ENCODE measurements at regions not wholly inside any gene's neighbourhood (a gene's known extent, or its start where the extent isn't known, plus 50 kb on each side); places are given as distances from the start of the nearest gene placed in this dataset.

DNA sequence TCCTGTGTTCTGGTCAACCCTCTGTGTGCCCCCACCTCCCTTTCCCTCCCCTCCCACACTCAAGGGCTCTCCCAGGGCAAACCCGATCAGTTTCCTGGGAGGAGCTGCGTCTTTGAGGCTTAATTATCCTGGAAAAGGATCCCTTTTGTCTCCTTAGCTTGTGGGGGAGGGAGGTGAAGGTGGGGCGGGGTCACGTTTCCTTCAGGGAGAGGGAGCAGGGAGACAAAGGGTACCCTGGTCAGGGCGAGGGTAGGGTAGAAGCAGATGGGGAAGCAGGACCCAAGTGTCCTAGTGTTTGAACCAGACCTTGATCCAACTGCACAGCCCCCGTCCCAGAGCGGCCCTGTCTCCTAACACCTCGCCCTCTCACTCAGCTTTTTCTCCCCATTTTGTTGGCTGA is 90.1 kb downstream of the HIF1AN start:
- Mint-ChIP-seq H3K4me1 (ENCODE audit: insufficient read depth, unreplicated experiment) (no peaks in the 10 kb centered on the region), H3K27ac (ENCODE audit: low read depth, unreplicated experiment) (no peak overlapping the region), H3K27me3 (ENCODE audit: insufficient read depth, unreplicated experiment) (peaks cover 42% of the 10 kb centered on the region), H3K9me3 (ENCODE audit: unreplicated experiment) (no peaks in the 10 kb centered on the region), H3K4me3 (ENCODE audit: unreplicated experiment) (no peak overlapping the region), H3K36me3 (ENCODE audit: insufficient read depth, unreplicated experiment) (no peaks in the 10 kb centered on the region)
- intact Hi-C loops (cut with micrococcal nuclease), result no loop called here
- DNase-seq (ENCODE audit: unreplicated experiment), result no peak
- ChIA-PET POLR2A (no interaction called here), CTCF (no interaction called here)
- no TSS peak for BruUV-seq (replicated peaks)
- TF ChIP-seq CTCF (IDR thresholded peaks at IDR 0.05; ENCODE audit: unreplicated experiment), result no peak

- Mint-ChIP-seq H3K4me1 (ENCODE audit: insufficient read depth, unreplicated experiment) (no peaks in the 10 kb centered on the region), H3K27ac (ENCODE audit: low read depth, unreplicated experiment) (no peak overlapping the region), H3K4me3 (ENCODE audit: unreplicated experiment) (no peak overlapping the region), H3K27me3 (ENCODE audit: insufficient read depth, unreplicated experiment) (peaks cover 23% of the 10 kb centered on the region), H3K36me3 (ENCODE audit: insufficient read depth, unreplicated experiment) (no peaks in the 10 kb centered on the region), H3K9me3 (ENCODE audit: unreplicated experiment) (no peaks in the 10 kb centered on the region)
- POLR2A ChIA-PET, result interaction anchor here (1.0 kb wide), 1 partner anchor 30 kb away, joined by 4 read pairs; no protein-coding TSS in a partner anchor
- no TSS peak for BruUV-seq (replicated peaks)
- TF ChIP-seq CTCF (IDR thresholded peaks at IDR 0.05; ENCODE audit: unreplicated experiment), result no peak
- DNase-seq (ENCODE audit: unreplicated experiment), result no peak
- intact Hi-C loops (cut with micrococcal nuclease), result no loop called here
- CTCF ChIA-PET, result interaction anchor here (0.7 kb wide), 1 partner anchor 49 kb away, joined by 3 read pairs; no protein-coding TSS in a partner anchor
These were observed 92.3 kb downstream of the HIF1AN start for GRCh38 chr10:100628061-100628460.

- POLR2A ChIA-PET, result interaction anchor here (0.6 kb wide), 1 partner anchor 83 kb away, joined by 3 read pairs; no protein-coding TSS in a partner anchor
- Mint-ChIP-seq H3K27me3 (ENCODE audit: insufficient read depth, unreplicated experiment) (peaks cover 26% of the 10 kb centered on the region), H3K27ac (ENCODE audit: low read depth, unreplicated experiment) (no peak overlapping the region), H3K9me3 (ENCODE audit: unreplicated experiment) (no peaks in the 10 kb centered on the region), H3K36me3 (ENCODE audit: insufficient read depth, unreplicated experiment) (no peaks in the 10 kb centered on the region), H3K4me1 (ENCODE audit: insufficient read depth, unreplicated experiment) (no peaks in the 10 kb centered on the region), H3K4me3 (ENCODE audit: unreplicated experiment) (no peak overlapping the region)
- no peak for TF ChIP-seq CTCF (IDR thresholded peaks at IDR 0.05; ENCODE audit: unreplicated experiment)
- CTCF ChIA-PET, result no interaction called here
- no TSS peak for BruUV-seq (replicated peaks)
- intact Hi-C loops (cut with micrococcal nuclease), result no loop called here
- no peak for DNase-seq (ENCODE audit: unreplicated experiment)
These were observed 95.4 kb downstream of the HIF1AN start for GRCh38 chr10:100631192-100631591.

DNA sequence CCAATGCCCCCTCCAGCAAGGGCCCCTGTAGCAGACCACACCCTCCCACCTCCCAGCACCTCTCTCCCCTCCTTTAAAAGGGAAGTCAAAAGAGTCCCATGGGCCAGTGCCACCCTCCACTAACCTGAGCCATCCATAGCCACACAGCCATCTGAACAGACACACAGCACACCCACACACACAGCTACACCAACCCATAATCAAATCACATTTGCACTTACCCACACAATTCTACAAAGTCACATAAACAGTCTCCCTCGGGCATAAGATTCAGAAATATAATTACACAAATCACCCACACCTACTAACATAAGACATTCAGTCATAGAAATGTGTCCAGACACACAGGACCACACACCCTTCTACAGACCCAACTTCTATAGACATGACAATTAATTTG is 96.3 kb downstream of the HIF1AN start:
- CTCF ChIA-PET, result no interaction called here
- no peaks in the 10 kb centered on the region for H3K36me3 Mint-ChIP-seq (ENCODE audit: insufficient read depth, unreplicated experiment)
- H3K4me1 Mint-ChIP-seq (ENCODE audit: insufficient read depth, unreplicated experiment), result no peaks in the 10 kb centered on the region
- TF ChIP-seq CTCF (IDR thresholded peaks at IDR 0.05; ENCODE audit: unreplicated experiment), result no peak
- POLR2A ChIA-PET, result no interaction called here
- H3K4me3 Mint-ChIP-seq (ENCODE audit: unreplicated experiment), result no peak overlapping the region
- DNase-seq (ENCODE audit: unreplicated experiment), result no peak
- H3K9me3 Mint-ChIP-seq (ENCODE audit: unreplicated experiment), result no peaks in the 10 kb centered on the region
- H3K27ac Mint-ChIP-seq (ENCODE audit: low read depth, unreplicated experiment), result no peak overlapping the region
- H3K27me3 Mint-ChIP-seq (ENCODE audit: insufficient read depth, unreplicated experiment), result peaks cover 23% of the 10 kb centered on the region
- no TSS peak for BruUV-seq (replicated peaks)
- intact Hi-C loops (cut with micrococcal nuclease), result no loop called here

Measured in MCF 10A (cell line).